ENCODE measurements at regions not wholly inside any gene's neighbourhood (a gene's known extent, or its start where the extent isn't known, plus 50 kb on each side); places are given as distances from the start of the nearest gene placed in this dataset.

DNA sequence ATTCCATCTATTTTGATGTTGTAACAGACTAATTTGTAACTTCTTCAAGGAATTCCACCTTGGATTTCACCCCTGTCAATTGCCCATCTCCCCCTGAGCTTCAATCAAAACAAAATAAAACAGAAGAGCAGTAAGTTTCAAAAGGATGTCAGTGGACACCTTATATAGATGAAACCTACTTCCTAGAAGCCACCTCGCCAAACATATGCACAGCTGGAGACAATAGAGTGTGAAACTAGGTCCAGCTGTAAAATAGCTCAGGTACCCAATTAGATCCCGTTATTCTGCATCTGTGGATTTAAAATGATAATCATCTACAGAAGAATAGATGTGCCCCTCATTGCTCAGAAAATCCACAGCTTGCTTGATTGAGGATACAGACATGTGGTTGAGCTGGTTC, 598.6 kb downstream of the SH2D4B start:
- Histone ChIP-seq H3K4me1 (no peaks in the 10 kb centered on the region), H3K9me3 (no peaks in the 10 kb centered on the region), H3K27me3 (no peaks in the 10 kb centered on the region), H3K4me3 (no peak overlapping the region), H3K36me3 (no peaks in the 10 kb centered on the region), H3K27ac (no peak overlapping the region)
- 79% methylated on average over 2 of the region's 2 CpGs for WGBS
- no peak for DNase-seq (ENCODE audit: low spot score in 2 of 2)
- TF ChIP-seq EP300 (IDR thresholded peaks at IDR 0.05): no peak
- TF ChIP-seq POLR2A (IDR thresholded peaks at IDR 0.05): no peak

DNA sequence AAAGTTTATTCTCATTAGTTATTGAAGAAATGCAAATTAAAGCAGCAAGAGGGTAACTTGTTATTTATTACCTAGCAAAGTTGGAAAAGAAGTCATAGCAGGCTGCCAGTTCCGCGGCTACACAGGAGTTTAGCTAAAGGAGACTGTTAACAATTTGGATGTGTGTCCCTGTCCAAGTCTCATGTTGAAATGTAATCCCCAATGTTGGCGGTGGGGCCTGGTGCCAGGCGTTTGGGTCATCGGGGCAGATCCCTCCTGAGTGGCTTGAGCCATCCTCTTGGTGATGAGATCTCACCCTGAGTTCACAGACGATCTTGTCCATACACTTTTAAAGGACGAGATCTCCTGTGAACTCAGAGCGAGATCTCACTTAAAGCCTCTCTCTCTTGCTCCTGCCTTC, 608.3 kb downstream of the SH2D4B start:
- 81% methylated on average over 8 of the region's 8 CpGs for WGBS
- no peaks in the 10 kb centered on the region for H3K9me3 ChIP-seq
- no peak overlapping the region for H3K27ac ChIP-seq
- H3K4me1 ChIP-seq: no peaks in the 10 kb centered on the region
- no peaks in the 10 kb centered on the region for H3K36me3 ChIP-seq
- no peak overlapping the region for H3K4me3 ChIP-seq
- DNase-seq (ENCODE audit: low spot score in 2 of 2): no peak
- no peaks in the 10 kb centered on the region for H3K27me3 ChIP-seq
- TF ChIP-seq POLR2A (IDR thresholded peaks at IDR 0.05) (no peak), POLR2AphosphoS5 (IDR thresholded peaks at IDR 0.05) (no peak), CTCF (IDR thresholded peaks at IDR 0.05) (no peak), EP300 (IDR thresholded peaks at IDR 0.05) (no peak)

DNA sequence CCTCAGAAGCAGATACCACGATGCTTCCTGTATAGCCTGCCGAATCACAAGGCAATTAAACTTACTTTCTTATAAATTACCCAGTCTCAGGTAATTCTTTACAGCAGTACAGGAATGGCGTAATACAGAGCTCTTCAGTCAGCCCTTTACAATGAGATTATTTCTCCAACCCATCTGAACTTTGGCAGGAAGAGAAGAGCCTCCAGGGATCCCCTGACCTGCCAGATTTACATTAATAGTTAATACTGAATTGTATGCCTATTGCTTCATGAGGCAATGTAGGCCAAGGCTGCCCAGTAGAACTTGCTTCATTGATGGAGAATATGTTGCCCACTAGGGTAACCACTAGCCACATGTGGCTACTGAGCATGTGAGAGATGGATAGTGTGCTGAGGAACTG, 608.7 kb downstream of the SH2D4B start:
- Histone ChIP-seq H3K4me1 (no peaks in the 10 kb centered on the region), H3K4me3 (no peak overlapping the region), H3K27ac (no peak overlapping the region), H3K9me3 (no peaks in the 10 kb centered on the region), H3K36me3 (no peaks in the 10 kb centered on the region), H3K27me3 (no peaks in the 10 kb centered on the region)
- 72% methylated on average over 3 of the region's 3 CpGs for WGBS
- TF ChIP-seq EP300 (IDR thresholded peaks at IDR 0.05): no peak
- TF ChIP-seq POLR2AphosphoS5 (IDR thresholded peaks at IDR 0.05): no peak
- TF ChIP-seq CTCF (IDR thresholded peaks at IDR 0.05): no peak
- TF ChIP-seq POLR2A (IDR thresholded peaks at IDR 0.05): no peak
- no peak for DNase-seq (ENCODE audit: low spot score in 2 of 2)

- no peaks in the 10 kb centered on the region for H3K27me3 ChIP-seq
- no peak overlapping the region for H3K27ac ChIP-seq
- no peaks in the 10 kb centered on the region for H3K4me1 ChIP-seq
- H3K9me3 ChIP-seq: no peaks in the 10 kb centered on the region
- no peak overlapping the region for H3K4me3 ChIP-seq
- TF ChIP-seq EP300 (IDR thresholded peaks at IDR 0.05) (no peak), POLR2A (IDR thresholded peaks at IDR 0.05) (no peak), CTCF (IDR thresholded peaks at IDR 0.05) (no peak), POLR2AphosphoS5 (IDR thresholded peaks at IDR 0.05) (no peak)
- no peak for DNase-seq (ENCODE audit: low spot score in 2 of 2)
- H3K36me3 ChIP-seq: no peaks in the 10 kb centered on the region
Measured at GRCh38 chr10:81152656-81153055, 615.0 kb downstream of the SH2D4B start.

GRCh38 chr10:81157681-81158080, 620.0 kb downstream of the SH2D4B start:
- no peaks in the 10 kb centered on the region for H3K9me3 ChIP-seq
- no peak overlapping the region for H3K27ac ChIP-seq
- H3K36me3 ChIP-seq: no peaks in the 10 kb centered on the region
- no peak for DNase-seq (ENCODE audit: low spot score in 2 of 2)
- H3K27me3 ChIP-seq: no peaks in the 10 kb centered on the region
- H3K4me1 ChIP-seq: no peaks in the 10 kb centered on the region
- TF ChIP-seq POLR2AphosphoS5 (IDR thresholded peaks at IDR 0.05) (no peak), CTCF (IDR thresholded peaks at IDR 0.05) (no peak), EP300 (IDR thresholded peaks at IDR 0.05) (no peak), POLR2A (IDR thresholded peaks at IDR 0.05) (no peak)
- no peak overlapping the region for H3K4me3 ChIP-seq

DNA sequence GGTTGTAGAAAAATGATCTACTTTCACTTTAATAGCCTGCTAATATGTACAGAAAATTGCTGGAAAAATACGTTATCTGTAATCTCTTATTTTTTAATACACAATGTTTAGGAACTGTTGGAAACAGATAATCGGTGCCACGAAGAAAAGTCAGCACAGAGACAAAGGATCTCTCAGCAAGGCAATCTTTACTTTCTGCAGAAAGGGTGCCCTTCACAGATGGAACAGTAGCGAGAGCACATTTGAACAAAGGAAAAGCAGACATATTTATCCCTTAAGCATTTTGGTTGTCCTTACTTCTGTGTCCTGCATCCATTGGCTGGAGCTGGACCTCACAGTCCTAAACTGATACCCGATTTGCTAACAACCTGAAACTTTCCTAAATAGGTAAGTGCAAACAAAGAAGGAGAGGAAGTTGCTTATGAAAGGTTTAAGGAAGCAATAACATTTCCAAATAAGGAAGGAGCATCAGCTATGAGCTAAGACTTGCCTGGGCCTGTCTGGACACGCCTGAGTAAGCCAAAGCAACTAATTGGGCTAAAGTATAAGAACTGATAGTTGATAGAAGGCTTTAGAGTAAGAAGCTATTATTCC, 640.0 kb downstream of the SH2D4B start:
- 89% methylated on average over 6 of the region's 6 CpGs for WGBS
- H3K4me1 ChIP-seq: no peaks in the 10 kb centered on the region
- TF ChIP-seq POLR2AphosphoS5 (IDR thresholded peaks at IDR 0.05) (no peak), POLR2A (IDR thresholded peaks at IDR 0.05) (no peak), CTCF (IDR thresholded peaks at IDR 0.05) (no peak), EP300 (IDR thresholded peaks at IDR 0.05) (no peak)
- H3K27me3 ChIP-seq: no peaks in the 10 kb centered on the region
- H3K4me3 ChIP-seq: no peak overlapping the region
- H3K27ac ChIP-seq: no peak overlapping the region
- H3K36me3 ChIP-seq: no peaks in the 10 kb centered on the region
- peaks cover 4% of the 10 kb centered on the region for H3K9me3 ChIP-seq
- no peak for DNase-seq (ENCODE audit: low spot score in 2 of 2)
